Liver (tissue), 8 donors: ENCODE measurements at regions not wholly inside any gene's neighbourhood (a gene's known extent, or its start where the extent isn't known, plus 50 kb on each side); places are given as distances from the start of the nearest gene placed in this dataset.

Experiments
- DNase-seq: peaks from one replicate; pipeline ENCODE4 v3.0.0-alpha.2; 2017; ENCODE audit warnings: low spot score
- H3K27ac ChIP-seq, 2 donors: one replicate each; pipeline ENCODE4 v1.7.0; 2013; ENCODE audit warnings: inconsistent platforms in 2 of 2, low read length in 2 of 2, control low read depth in 1 of 2, low read depth in 1 of 2, mild to moderate bottlenecking in 1 of 2
- H3K27me3 ChIP-seq, 4 donors: one replicate each; pipeline versions ENCODE4 v1.6.1 to v1.7.0; 2013; ENCODE audit warnings: low read length in 3 of 4, inconsistent platforms in 1 of 4, mild to moderate bottlenecking in 1 of 4, moderate library complexity in 1 of 4; ENCODE audit not compliant: control insufficient read depth in 4 of 4, insufficient read depth in 4 of 4
- H3K36me3 ChIP-seq, 4 donors: one replicate each; pipeline versions ENCODE4 v1.6.1 to v1.7.0; 2013; ENCODE audit warnings: low read length in 3 of 4, mild to moderate bottlenecking in 3 of 4, low read depth in 1 of 4, moderate library complexity in 1 of 4; ENCODE audit not compliant: control insufficient read depth in 4 of 4, insufficient read depth in 3 of 4
- H3K4me1 ChIP-seq, 4 donors: one replicate each; pipeline versions ENCODE4 v1.6.1 to v1.7.0; 2013; ENCODE audit warnings: low read length in 3 of 4, mild to moderate bottlenecking in 3 of 4, moderate library complexity in 1 of 4; ENCODE audit not compliant: control insufficient read depth in 4 of 4, insufficient read depth in 4 of 4
- H3K4me3 ChIP-seq, 3 donors: one replicate each; pipeline versions ENCODE4 v1.6.1 to v1.7.0; 2013; ENCODE audit warnings: low read length in 3 of 3, control low read depth in 1 of 3, low read depth in 1 of 3, mild to moderate bottlenecking in 1 of 3
- H3K9ac ChIP-seq, 2 donors: one replicate each; pipeline ENCODE4 v1.7.0; 2013; ENCODE audit warnings: low read length in 2 of 2, mild to moderate bottlenecking in 2 of 2, moderate library complexity in 2 of 2, control low read depth in 1 of 2, low read depth in 1 of 2
- H3K9me3 ChIP-seq, 4 donors: one replicate each; pipeline versions ENCODE4 v1.6.1 to v1.7.0; 2013; ENCODE audit warnings: low read length in 3 of 4; ENCODE audit not compliant: control insufficient read depth in 4 of 4
- CTCF ChIP-seq: fragments of 150-350 bp; IDR thresholded peaks from 2 replicates; pipeline ENCODE4 v1.5.1; 2017; ENCODE audit warnings: improper control_type of control experiment, low read depth, low read length; ENCODE audit not compliant: missing input control
- EGR1 ChIP-seq, 2 donors: IDR thresholded peaks; 2 replicates each; pipeline ENCODE4 v1.6.1; 2016 to 2018; ENCODE audit warnings: antibody characterized with exemption in 2 of 2, low read depth in 2 of 2
- FOXA1 ChIP-seq: IDR thresholded peaks from 2 replicates; pipeline ENCODE4 v1.6.1; 2016; ENCODE audit warnings: antibody characterized with exemption
- FOXA2 ChIP-seq: IDR thresholded peaks from 2 replicates; pipeline ENCODE4 v1.6.1; 2016; ENCODE audit warnings: antibody characterized with exemption
- HNF4G ChIP-seq: IDR thresholded peaks from 2 replicates; pipeline ENCODE4 v1.6.1; 2016; ENCODE audit warnings: antibody characterized with exemption
- RAD21 ChIP-seq, 2 donors: IDR thresholded peaks; 2 replicates each; pipeline ENCODE4 v1.6.1; 2016; ENCODE audit warnings: antibody characterized with exemption in 2 of 2, mild to moderate bottlenecking in 2 of 2
- RXRA ChIP-seq, 2 donors: IDR thresholded peaks; 2 replicates each; pipeline ENCODE4 v1.6.1; 2017 to 2018; ENCODE audit warnings: antibody characterized with exemption in 2 of 2, mild to moderate bottlenecking in 1 of 2
- TAF1 ChIP-seq: conservative IDR thresholded peaks from 2 replicates; pipeline ENCODE4 v1.6.1; 2016; ENCODE audit warnings: antibody characterized with exemption, mild to moderate bottlenecking
- YY1 ChIP-seq: IDR thresholded peaks from 2 replicates; pipeline ENCODE4 v1.6.1; 2016; ENCODE audit warnings: antibody characterized with exemption, mild to moderate bottlenecking
- ZBTB33 ChIP-seq: IDR thresholded peaks from 2 replicates; pipeline ENCODE4 v1.6.1; 2016; ENCODE audit warnings: antibody characterized with exemption
- WGBS: extraction: QIAGEN DNeasy Blood & Tissue Kit; methylation state at CpG from one replicate; pipeline ENCODE4 v1.1.7; 2013; 5-methylcytosine and 5-hydroxymethylcytosine counted together
- TF ChIP-seq, protein P1 (sequence below): IDR thresholded peaks from 2 replicates; pipeline ENCODE4 v1.6.1; 2016; ENCODE audit warnings: antibody characterized with exemption, mild to moderate bottlenecking
- TF ChIP-seq, protein P2 (sequence below): IDR thresholded peaks from 2 replicates; pipeline ENCODE4 v1.6.1; 2016; ENCODE audit warnings: antibody characterized with exemption
- donor health status: healthy.
- donor health status: healthy.
- donor health status: healthy.
- donor health status: healthy.
- donor health status: healthy.

- no peaks in the 10 kb centered on the region for H3K4me1 ChIP-seq
- DNase-seq, result no peak
- no peaks in the 10 kb centered on the region for H3K27me3 ChIP-seq
- WGBS, result 96% methylated on average over 5 of the region's 5 CpGs
- peaks cover 0 to 3% (median 0%) of the 10 kb centered on the region in 4 donors for H3K9me3 ChIP-seq
- TF ChIP-seq FOXA2 (no peak), YY1 (no peak)
- no peaks in the 10 kb centered on the region for H3K36me3 ChIP-seq
- H3K9ac ChIP-seq, result no peak overlapping the region
- H3K4me3 ChIP-seq, result no peak overlapping the region
- no peak overlapping the region for H3K27ac ChIP-seq
These were observed 127.6 kb downstream of the ICOS start for GRCh38 chr2:204064119-204064518.

DNA sequence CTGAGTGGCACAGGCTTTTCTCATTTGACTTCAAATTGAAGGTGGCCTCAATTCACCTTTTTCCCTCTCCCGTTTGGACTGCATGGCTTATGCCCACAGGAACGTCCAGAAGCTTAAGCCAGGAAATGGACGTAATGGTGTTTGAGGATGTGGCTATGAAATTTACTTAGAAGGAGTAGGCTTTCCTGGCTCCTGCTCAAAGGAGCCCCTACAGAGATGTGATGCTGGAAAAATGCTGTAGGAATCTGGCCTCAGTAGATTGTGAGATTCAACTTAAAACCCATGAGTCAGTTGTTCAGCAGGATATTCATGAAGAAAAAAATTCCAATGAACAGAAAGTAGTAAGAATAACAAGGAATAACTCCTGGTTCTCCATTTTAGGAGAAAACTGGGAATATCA, 129.0 kb downstream of the ICOS start:
- WGBS, result 78% methylated on average over 3 of the region's 3 CpGs
- Histone ChIP-seq H3K9me3 (peaks cover 0 to 3% (median 0%) of the 10 kb centered on the region in 4 donors), H3K36me3 (no peaks in the 10 kb centered on the region), H3K27ac (no peak overlapping the region), H3K4me3 (no peak overlapping the region), H3K4me1 (no peaks in the 10 kb centered on the region), H3K27me3 (no peaks in the 10 kb centered on the region), H3K9ac (no peak overlapping the region)
- TF ChIP-seq CTCF, result no peak
- no peak for TF ChIP-seq FOXA2
- no peak for TF ChIP-seq ZBTB33
- no peak for TF ChIP-seq EGR1 (IDR thresholded peaks at IDR 0.05; ENCODE audit: low read depth in 2 of 2)
- no peak for TF ChIP-seq RAD21 (IDR thresholded peaks at IDR 0.05)
- no peak for TF ChIP-seq TAF1
- TF ChIP-seq, protein P1, sequence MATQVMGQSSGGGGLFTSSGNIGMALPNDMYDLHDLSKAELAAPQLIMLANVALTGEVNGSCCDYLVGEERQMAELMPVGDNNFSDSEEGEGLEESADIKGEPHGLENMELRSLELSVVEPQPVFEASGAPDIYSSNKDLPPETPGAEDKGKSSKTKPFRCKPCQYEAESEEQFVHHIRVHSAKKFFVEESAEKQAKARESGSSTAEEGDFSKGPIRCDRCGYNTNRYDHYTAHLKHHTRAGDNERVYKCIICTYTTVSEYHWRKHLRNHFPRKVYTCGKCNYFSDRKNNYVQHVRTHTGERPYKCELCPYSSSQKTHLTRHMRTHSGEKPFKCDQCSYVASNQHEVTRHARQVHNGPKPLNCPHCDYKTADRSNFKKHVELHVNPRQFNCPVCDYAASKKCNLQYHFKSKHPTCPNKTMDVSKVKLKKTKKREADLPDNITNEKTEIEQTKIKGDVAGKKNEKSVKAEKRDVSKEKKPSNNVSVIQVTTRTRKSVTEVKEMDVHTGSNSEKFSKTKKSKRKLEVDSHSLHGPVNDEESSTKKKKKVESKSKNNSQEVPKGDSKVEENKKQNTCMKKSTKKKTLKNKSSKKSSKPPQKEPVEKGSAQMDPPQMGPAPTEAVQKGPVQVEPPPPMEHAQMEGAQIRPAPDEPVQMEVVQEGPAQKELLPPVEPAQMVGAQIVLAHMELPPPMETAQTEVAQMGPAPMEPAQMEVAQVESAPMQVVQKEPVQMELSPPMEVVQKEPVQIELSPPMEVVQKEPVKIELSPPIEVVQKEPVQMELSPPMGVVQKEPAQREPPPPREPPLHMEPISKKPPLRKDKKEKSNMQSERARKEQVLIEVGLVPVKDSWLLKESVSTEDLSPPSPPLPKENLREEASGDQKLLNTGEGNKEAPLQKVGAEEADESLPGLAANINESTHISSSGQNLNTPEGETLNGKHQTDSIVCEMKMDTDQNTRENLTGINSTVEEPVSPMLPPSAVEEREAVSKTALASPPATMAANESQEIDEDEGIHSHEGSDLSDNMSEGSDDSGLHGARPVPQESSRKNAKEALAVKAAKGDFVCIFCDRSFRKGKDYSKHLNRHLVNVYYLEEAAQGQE, result no peak
- TF ChIP-seq YY1, result no peak
- no peak for TF ChIP-seq FOXA1
- TF ChIP-seq, protein P2, sequence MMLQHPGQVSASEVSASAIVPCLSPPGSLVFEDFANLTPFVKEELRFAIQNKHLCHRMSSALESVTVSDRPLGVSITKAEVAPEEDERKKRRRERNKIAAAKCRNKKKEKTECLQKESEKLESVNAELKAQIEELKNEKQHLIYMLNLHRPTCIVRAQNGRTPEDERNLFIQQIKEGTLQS, result no peak
- TF ChIP-seq RXRA (IDR thresholded peaks at IDR 0.05), result no peak
- no peak for TF ChIP-seq HNF4G
- no peak for DNase-seq
